Uterus (tissue), 2 donors: ENCODE measurements at regions not wholly inside any gene's neighbourhood (a gene's known extent, or its start where the extent isn't known, plus 50 kb on each side); places are given as distances from the start of the nearest gene placed in this dataset.
"Not testable (repeated sequence)": the region's sequence is repeated elsewhere in the genome, so short reads cannot be mapped to it uniquely, and the experiment has no call there.

Experiments
- POLR2A ChIP-seq, 2 donors: fragments of 450-650 bp; IDR thresholded peaks; one replicate each; pipeline ENCODE4 v1.6.1; 2016; ENCODE audit warnings: antibody characterized with exemption in 2 of 2, mild to moderate bottlenecking in 1 of 2, moderate library complexity in 1 of 2
- TF ChIP-seq, protein P1 (sequence below), 4 experiments: fragments of 200-600 bp in 2 of 4; fragments of 450-650 bp in 2 of 4; sonication (generic) in 2 of 4; IDR thresholded peaks; one replicate each; pipeline ENCODE4 v1.5.1; 2016 to 2019; ENCODE audit warnings: antibody characterized with exemption in 4 of 4, mild to moderate bottlenecking in 2 of 4, moderate library complexity in 1 of 4

DNA sequence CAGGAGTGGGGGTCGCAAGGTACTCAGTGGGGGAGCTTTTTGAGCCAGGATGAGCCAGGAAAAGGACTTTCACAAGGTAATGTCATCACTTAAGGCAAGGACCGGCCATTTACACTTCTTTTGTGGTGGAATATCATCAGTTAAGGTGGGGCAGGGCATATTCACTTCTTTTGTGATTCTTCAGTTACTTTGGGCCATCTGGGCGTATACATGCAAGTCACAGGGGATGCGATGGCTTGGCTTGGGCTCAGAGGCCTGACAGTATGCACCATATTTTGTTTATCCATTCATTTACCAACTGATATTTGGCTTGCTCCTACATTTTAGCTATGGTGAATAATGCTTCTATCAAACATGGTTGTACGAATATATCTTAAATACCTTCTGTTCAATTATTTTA is 1728.1 kb upstream of the AGA start:
- TF ChIP-seq, protein P1, sequence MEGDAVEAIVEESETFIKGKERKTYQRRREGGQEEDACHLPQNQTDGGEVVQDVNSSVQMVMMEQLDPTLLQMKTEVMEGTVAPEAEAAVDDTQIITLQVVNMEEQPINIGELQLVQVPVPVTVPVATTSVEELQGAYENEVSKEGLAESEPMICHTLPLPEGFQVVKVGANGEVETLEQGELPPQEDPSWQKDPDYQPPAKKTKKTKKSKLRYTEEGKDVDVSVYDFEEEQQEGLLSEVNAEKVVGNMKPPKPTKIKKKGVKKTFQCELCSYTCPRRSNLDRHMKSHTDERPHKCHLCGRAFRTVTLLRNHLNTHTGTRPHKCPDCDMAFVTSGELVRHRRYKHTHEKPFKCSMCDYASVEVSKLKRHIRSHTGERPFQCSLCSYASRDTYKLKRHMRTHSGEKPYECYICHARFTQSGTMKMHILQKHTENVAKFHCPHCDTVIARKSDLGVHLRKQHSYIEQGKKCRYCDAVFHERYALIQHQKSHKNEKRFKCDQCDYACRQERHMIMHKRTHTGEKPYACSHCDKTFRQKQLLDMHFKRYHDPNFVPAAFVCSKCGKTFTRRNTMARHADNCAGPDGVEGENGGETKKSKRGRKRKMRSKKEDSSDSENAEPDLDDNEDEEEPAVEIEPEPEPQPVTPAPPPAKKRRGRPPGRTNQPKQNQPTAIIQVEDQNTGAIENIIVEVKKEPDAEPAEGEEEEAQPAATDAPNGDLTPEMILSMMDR (IDR thresholded peaks at IDR 0.05), result not testable (repeated sequence)
- not testable (repeated sequence) for TF ChIP-seq POLR2A (IDR thresholded peaks at IDR 0.05)
